Colonic mucosa (tissue), 4 donors: ENCODE measurements at regions not wholly inside any gene's neighbourhood (a gene's known extent, or its start where the extent isn't known, plus 50 kb on each side); places are given as distances from the start of the nearest gene placed in this dataset.

ENCODE experiments used
- DNase-seq: peaks from one replicate; pipeline ENCODE4 v3.0.0-alpha.2; 2020
- H3K27ac ChIP-seq: fragments of 200-600 bp; one replicate; pipeline ENCODE4 v1.8.0; 2021
- H3K27me3 ChIP-seq: fragments of 200-600 bp; one replicate; pipeline ENCODE4 v1.8.0; 2021
- H3K36me3 ChIP-seq: fragments of 200-600 bp; one replicate; pipeline ENCODE4 v1.8.0; 2021
- H3K4me1 ChIP-seq: fragments of 200-600 bp; one replicate; pipeline ENCODE4 v1.8.0; 2021; ENCODE audit warnings: mild to moderate bottlenecking
- H3K4me3 ChIP-seq: fragments of 200-600 bp; one replicate; pipeline ENCODE4 v1.8.0; 2021
- H3K9ac ChIP-seq, 2 donors: one replicate each; pipeline ENCODE4 v1.7.0; 2013; ENCODE audit warnings: control low read depth in 2 of 2, low read depth in 2 of 2, low read length in 2 of 2
- H3K9me3 ChIP-seq: fragments of 200-600 bp; one replicate; pipeline ENCODE4 v1.8.0; 2021
- CTCF ChIP-seq: fragments of 200-600 bp; IDR thresholded peaks from one replicate; pipeline ENCODE4 v1.8.0; 2022; ENCODE audit warnings: antibody characterized with exemption, mild to moderate bottlenecking
- intact Hi-C: fragments of 100-400 bp; cut with DNase I; formaldehyde crosslinking; loops from one replicate; pipeline ENCODE4 v1.14.1; 2022
- donor health status: healthy.
- donor health status: DM: no; HTN: no; CAD: no.
- donor health status: DM: no; HTN: no; CAD: no.

GRCh38 chr2:8533923-8534322 lies 147.9 kb upstream of the ID2 start:
- intact Hi-C loops: no loop called here
- H3K4me3 ChIP-seq: no peak overlapping the region
- no peaks in the 10 kb centered on the region for H3K4me1 ChIP-seq
- no peaks in the 10 kb centered on the region for H3K9me3 ChIP-seq
- TF ChIP-seq CTCF: no peak
- no peak overlapping the region for H3K9ac ChIP-seq
- H3K36me3 ChIP-seq: no peaks in the 10 kb centered on the region
- H3K27me3 ChIP-seq: no peaks in the 10 kb centered on the region
- H3K27ac ChIP-seq: no peak overlapping the region
- DNase-seq: no peak

DNA sequence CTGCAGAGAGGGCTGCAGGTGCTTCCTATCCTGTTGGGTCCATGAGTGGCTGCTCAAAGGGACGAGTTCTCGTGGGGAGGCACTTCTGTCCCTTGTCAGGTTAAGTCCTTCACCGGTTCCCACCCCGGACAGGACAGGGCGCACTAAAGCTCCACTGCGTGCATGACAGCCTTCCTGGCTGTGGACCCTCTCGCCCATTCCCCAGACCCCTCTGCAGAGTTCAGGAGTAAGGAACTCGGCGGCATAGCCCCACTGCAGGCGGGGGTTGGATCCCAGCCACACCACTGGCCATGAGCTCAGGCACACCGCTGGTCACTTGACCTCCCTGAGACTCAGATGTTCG lies 147.5 kb upstream of the ID2 start:
- no peak overlapping the region for H3K27ac ChIP-seq
- H3K4me3 ChIP-seq: no peak overlapping the region
- no peaks in the 10 kb centered on the region for H3K4me1 ChIP-seq
- H3K27me3 ChIP-seq: no peaks in the 10 kb centered on the region
- no peaks in the 10 kb centered on the region for H3K36me3 ChIP-seq
- H3K9me3 ChIP-seq: no peaks in the 10 kb centered on the region
- no peak for TF ChIP-seq CTCF
- no peak overlapping the region for H3K9ac ChIP-seq
- intact Hi-C loops: no loop called here
- DNase-seq: no peak

DNA sequence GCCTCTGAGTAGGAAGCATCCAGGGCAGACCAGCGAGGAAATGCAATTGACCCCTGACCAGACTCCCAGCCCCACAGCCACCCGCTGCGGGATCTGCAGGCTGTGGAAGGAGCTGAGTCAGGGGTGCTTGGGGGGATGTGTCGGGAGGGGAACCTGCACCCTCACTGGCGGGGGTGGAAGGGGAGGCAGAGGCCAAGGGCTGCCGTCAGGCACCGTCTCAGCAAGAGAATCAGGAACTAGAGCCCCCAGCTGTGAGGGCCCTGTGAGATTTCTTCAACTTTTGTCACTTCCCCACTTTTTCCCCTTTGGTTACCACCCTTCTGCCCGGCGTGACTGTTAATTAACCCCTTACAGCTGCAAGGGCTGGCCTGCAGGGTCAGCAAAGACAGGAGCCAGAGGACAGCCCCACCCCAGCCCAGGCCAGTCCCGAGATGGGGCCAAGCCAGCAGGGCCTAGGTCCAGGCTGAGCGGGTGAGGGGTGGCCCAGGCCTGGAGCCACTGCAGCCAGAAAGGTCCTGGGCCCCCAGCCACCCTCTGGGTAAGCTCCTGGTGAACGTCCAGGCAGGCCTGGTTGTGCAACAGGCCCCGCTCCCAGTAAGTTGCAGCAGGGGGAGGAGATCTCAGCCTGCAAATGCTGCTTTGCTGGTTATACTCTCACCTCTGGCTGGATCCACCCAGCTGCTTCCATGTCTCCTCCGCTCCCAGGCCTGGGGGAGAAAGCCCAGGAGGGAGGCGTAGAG lies 147.0 kb upstream of the ID2 start:
- Histone ChIP-seq H3K4me1 (peaks cover under 1% of the 10 kb centered on the region), H3K4me3 (no peak overlapping the region), H3K27me3 (no peaks in the 10 kb centered on the region), H3K36me3 (no peaks in the 10 kb centered on the region), H3K9ac (peak overlapping the region in 1 of 2 donors; percentile 36), H3K27ac (peak overlapping the region; percentile 47), H3K9me3 (no peaks in the 10 kb centered on the region)
- DNase-seq: peak; percentile 58
- no peak for TF ChIP-seq CTCF
- intact Hi-C loops: no loop called here

DNA sequence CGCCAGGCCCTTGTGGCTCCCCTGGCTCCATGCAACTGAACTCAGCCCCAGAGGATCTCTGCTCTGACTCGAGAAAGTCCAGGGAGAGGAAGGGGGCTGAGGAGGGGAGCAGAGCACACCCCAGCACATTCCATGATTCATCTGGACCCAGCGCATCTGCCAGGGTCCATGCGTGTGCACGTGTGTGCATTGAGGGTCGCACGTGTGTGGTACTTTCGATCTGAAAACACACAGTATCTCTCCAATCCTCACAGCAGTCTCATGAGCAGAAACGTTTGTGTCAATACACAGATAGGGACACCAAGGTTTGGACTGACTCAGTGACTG lies 146.4 kb upstream of the ID2 start:
- intact Hi-C loops: no loop called here
- TF ChIP-seq CTCF: no peak
- Histone ChIP-seq H3K27ac (peak overlapping the region; percentile 47), H3K9me3 (no peaks in the 10 kb centered on the region), H3K27me3 (no peaks in the 10 kb centered on the region), H3K4me3 (no peak overlapping the region), H3K36me3 (no peaks in the 10 kb centered on the region), H3K4me1 (peaks cover 6% of the 10 kb centered on the region), H3K9ac (peak overlapping the region in 1 of 2 donors; percentile 36)
- no peak for DNase-seq

DNA sequence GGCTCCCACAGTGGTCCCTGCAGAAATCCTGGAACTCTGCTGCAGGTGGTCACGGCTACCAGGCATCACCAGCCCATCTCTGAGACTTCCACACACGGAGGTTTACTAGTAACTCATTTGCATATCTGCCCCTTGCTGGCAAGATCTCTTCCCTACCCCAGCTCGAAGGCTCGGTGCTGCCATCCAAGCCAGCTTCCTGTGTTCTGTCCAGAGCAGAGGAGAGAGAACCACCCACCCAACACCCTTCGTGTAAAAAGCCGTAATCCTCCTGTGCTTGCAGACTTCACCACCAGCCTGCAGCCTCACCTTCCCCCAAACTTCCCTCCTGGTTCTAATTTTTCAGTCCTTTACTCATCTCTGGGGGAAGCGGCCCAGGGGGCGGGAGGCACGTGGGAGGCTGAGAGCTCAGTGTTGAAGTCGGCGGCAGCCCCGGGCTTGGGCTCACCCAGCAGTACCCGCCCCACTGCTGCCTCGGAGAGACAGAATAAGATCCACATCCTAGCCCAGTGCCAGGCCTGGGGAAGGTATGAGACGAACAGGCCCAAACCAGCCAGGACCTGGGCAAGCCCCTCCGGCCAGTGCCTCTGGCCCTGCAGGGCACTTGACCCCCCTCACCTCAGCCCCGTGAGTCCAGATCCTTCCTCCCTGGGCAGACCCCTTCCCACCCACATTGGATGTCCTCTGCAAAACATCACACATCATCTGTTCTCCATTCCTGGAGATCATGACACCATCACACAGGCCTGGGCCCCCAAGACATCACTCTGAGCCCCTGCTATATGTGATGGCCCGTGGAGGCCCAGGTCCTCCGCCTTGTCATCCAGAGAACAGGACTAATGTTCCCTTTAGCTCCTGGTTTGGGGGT lies 145.8 kb upstream of the ID2 start:
- intact Hi-C loops: no loop called here
- DNase-seq: no peak
- Histone ChIP-seq H3K27ac (peak overlapping the region; percentile 47), H3K9me3 (no peaks in the 10 kb centered on the region), H3K9ac (no peak overlapping the region), H3K4me1 (peaks cover 6% of the 10 kb centered on the region), H3K4me3 (no peak overlapping the region), H3K36me3 (no peaks in the 10 kb centered on the region), H3K27me3 (no peaks in the 10 kb centered on the region)
- TF ChIP-seq CTCF: no peak
